NCI-H146 treated with DMSO at 0.1 percent for 48 hours (cell line): ENCODE measurements at regions not wholly inside any gene's neighbourhood (a gene's known extent, or its start where the extent isn't known, plus 50 kb on each side); places are given as distances from the start of the nearest gene placed in this dataset.

Experiments used
- DNase-seq: peaks from one replicate; lab custom pipeline; 2025; ENCODE audit not compliant: unreplicated experiment; lab: John Stamatoyannopoulos, UW

GRCh38 chr18:30929718-30930117, 112.8 kb downstream of the DSC3 start:
- no peak for DNase-seq

GRCh38 chr18:30929065-30929464, 113.5 kb downstream of the DSC3 start:
- no peak for DNase-seq

GRCh38 chr18:30927517-30928075, 114.9 kb downstream of the DSC3 start:
- DNase-seq, result no peak

DNA sequence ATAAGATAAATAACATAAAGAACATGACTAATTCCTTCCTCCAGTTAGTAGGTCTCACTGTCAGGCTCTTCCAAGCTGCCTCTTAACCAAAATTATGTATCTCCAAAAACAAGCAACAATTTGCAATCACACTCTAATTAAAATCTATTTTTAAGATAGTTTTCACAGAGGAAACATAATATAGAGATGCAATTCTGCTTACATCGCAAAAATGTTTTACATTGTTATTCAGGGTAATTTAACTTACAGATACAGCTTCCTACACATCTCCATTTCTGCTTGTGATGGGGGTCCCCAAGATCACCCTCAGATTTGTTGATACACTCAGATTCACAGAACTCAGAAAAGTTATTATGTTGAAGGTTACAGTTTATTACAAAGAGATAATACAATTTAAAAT, 115.5 kb downstream of the DSC3 start:
- no peak for DNase-seq

- no peak for DNase-seq
Measured at GRCh38 chr18:30925795-30926194, 116.7 kb downstream of the DSC3 start.

DNA sequence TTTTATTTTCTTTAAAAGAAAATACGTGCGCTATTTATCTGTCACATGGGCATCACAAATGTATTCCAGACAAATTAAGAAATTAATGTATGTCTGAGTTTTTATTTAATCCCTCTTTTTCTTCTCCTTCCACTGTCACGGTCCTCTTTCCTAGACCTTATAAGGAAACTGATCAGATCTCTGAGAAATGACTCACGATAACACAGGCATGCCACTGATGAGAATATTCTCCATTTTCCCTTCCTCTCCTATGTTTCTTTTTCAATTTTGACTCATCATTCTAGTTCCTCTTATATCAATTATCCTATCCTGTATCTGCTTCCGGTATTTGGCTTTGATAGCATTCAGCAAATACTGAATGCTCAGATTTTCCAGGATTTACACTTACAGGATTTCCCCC, 121.8 kb downstream of the DSC3 start:
- no peak for DNase-seq

DNA sequence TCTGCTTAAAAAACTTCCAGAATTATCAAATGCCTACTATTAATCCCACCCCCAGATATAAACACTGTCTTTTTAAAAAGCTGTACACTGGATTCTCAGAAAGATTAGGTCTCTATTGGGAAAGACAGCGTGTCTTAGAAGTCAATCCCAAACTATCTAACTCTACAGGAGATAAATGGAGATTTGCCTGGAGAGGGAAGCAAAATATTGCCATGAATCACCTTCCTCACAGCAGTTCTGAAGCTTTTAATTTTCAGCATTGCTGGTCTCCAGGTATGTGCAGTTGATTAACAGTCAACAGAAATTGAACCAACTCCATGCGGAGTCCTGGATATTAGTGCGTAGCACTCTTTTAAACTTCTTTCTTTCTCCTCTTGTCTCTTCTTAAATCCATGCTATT, 122.2 kb downstream of the DSC3 start:
- DNase-seq, result no peak

GRCh38 chr18:30917651-30918050, 124.9 kb downstream of the DSC3 start:
- no peak for DNase-seq

DNA sequence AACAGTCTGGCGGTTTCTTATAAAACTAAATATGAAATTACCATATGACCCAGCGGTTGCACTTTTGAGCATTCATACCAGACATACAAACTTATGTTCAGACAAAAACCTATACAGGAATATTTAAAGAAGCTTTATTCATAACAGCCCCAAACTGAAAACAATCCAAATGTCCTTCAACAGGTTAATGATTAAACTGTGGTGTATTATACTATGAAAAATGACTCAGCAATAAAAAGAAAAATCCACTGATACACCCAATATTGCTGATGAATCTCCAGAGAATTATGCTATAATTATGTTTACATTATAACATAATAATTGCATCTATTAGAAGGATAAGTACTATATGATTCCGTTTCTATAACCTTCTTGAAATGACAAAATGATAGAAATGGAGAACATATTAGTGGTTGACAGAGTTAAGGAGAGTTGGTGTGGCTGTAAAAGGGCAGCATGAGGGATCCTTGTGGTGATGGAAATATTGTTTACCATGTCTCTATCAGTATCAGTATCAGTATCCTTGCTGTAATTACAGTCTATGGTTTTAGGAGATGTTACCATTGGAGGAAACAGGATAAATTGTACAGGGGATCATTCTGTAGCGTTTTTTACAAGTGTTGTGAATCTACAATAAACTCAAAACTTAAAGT, 127.1 kb downstream of the DSC3 start:
- DNase-seq, result no peak

DNA sequence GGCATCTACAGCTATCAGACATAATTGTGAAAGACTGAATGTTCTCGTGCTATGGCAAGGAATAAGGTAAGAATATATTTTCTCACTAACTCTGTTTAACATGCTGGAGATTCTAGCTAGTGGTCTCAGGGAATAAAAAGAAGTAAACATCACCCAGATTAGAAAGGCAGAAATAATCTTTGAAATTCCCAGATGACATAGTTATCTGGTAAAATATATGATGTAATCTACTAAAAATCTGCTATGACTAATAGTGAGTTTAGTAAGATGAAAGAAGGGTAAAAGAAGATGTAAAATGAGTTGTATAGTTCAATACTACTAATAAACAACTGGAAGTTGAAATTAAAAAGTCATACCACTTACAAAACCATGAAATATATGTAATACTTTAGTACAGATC, 134.2 kb downstream of the DSC3 start:
- DNase-seq, result no peak

- DNase-seq, result no peak
Measured at GRCh38 chr18:30903566-30903965, 139.0 kb downstream of the DSC3 start.

DNA sequence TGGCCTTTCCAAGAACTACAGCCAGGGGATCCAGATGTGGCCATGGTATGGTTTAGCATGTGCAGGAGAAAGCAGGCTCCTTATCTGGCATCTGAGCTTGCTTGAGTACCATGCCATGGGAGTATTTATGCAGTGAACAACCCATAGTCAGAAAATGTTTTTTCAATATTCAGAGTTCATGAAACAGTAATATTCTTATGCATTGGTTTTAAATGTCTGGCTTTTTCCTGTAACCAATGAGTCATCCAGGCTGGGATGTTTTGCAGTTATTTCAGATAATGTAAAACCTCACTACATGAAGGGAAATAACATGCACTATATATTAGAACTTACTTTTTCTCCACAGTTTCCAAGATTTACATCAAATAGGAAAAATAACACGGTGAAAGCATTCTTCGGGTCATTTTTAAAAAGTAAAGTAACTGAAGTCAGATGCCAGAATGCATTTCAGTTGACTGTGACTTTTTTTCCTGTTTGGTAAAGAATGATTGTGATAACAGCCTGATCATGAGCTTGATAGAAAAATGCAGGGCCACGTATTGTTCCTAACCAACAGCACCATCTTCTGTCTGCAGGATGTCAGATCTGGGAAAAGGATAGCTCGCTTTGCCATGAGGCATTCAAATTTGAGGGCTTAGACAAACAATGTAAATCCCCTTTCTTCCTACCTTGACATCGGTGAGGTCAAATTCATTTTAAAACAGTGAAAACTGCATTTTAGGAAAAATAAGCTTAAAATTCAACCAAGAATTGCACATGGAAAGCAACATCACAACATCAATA, 152.8 kb downstream of the DSC3 start:
- DNase-seq, result peak; percentile 2

DNA sequence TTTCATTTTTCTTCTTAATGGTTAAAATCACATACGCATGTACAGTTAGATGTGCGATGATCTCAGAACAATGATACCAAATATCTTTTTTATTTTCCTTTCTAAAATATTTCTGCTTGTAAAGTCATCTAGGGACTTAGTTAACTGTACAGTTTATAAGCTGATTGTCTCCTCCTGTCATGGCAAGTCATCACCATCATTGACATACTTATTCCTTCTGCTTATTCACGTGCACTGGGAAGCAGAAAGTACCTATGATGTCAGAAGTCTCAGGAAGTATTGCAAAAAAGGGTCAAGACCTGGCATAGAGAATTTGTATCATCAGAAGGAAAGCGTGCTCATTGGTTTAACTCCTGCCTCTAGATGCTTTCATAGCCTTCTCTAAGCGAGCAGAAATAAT, 154.2 kb downstream of the DSC3 start:
- DNase-seq, result no peak

DNA sequence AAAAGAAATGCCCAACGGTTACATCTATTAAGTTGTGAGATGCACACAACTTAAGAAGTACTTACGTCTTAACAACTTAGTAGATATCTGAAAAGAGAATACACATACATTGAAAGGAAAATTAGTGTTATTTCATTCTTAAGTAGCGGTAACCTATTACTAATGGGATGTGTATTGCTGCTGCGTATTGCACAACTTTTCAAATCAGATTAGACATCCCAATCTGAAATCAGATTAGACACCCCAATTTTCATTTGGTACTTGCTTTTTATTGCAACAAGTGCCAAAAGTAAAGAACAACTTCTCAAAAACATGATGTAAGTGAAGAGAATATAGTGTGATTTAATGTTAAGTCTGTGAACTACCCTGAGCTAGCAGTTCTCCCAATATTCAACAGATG, 155.5 kb downstream of the DSC3 start:
- no peak for DNase-seq

DNA sequence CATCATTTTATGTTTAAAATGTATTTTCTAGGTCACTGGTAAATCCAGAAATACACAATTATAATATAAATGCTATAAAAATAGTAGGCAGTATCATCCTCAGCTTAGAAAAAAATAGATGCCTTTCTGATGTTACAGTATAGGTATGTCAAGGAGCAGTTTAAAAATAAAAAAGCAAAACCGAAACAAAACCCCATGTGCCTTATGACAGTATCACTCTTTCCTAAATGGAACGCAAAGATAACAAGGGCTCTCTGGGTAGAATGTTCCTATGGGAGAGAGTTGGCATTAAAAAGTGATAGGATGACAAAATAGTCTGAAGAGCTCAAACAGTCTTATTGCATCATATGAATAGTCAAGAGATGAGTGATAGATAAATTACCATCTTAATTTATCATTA, 172.1 kb downstream of the DSC3 start:
- no peak for DNase-seq

- no peak for DNase-seq
Measured at GRCh38 chr18:30862900-30863299, 179.6 kb downstream of the DSC3 start.

GRCh38 chr18:30860741-30861140, 181.8 kb downstream of the DSC3 start:
- no peak for DNase-seq

DNA sequence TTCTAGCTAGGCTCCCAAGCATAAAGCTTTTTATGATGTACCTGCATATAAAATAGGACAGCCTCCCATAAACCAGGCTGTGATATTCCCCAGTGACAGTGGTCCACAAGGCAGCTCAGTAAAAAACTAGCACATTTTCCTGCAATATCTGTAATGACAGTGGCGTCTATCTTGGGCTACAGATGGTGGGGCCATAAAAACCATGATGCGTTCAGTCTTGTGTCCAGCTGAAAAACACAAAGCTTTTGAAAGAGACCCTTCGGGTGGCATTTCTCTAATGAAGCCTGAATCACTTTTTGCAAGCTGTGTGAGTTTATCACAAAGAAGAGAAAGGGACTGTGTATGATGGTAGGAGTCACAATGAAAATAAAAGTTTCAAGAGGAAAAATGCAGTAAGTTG, 183.5 kb downstream of the DSC3 start:
- DNase-seq, result no peak

DNA sequence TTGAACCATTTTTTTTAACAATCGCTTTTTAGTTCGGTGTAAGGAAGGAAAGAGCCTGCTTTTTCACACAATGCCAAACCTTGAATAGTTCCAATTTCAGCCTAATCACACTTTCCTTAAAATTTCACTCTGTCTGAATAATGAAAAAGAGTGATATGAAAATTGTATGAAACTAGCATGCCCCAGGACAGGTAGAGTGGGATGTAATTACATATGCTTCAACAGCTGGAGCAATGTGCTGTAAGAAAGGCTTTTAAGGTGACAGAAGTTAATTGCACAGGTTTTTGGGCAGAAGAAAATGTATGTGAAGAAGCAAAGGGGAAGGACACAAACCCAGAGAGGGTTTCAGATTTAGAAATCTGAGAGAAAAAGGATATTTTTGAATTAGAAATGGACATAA, 184.0 kb downstream of the DSC3 start:
- DNase-seq, result no peak

DNA sequence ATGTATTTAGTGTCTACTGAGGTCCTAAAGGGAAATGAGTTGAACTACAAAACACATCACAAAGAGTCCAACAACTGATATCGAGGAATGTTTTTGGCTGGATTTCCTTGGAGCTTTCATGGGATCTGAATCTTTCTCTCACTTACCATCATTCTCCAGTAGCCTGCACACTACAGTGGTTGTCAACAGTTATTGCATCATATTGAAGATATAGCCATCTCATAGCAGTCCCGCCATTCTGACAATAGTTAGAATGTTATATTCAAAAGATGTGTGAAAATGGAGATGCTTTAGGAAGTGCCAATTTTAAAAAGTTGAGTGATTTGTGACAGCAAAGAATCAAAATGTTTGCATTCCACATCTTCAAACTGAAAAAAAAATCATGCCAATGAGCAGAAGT, 186.8 kb downstream of the DSC3 start:
- DNase-seq, result no peak

GRCh38 chr18:30852980-30853379, 189.6 kb downstream of the DSC3 start:
- DNase-seq, result no peak

DNA sequence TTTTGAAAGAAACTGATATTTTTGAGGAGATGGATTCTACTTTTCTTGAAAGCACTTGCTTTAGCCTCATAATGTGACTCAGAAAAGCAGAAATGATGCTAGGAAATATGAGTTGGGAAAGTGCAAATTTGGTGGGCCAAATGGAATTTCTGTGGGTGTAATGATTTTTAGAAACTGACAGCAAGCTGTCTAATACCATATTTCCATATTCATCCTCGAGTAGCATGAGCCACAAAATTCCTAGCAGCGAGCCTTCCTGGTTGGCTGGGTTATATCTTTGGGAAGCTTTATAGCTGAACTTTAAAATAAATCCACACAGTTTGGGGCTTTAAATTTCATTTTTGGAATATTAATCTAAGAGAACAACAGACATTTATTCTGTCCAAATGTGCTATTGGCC, 190.0 kb downstream of the DSC3 start:
- no peak for DNase-seq
